Upper lobe of left lung (tissue), 4 donors: ENCODE measurements at regions not wholly inside any gene's neighbourhood (a gene's known extent, or its start where the extent isn't known, plus 50 kb on each side); places are given as distances from the start of the nearest gene placed in this dataset.

Source experiments
- EP300 ChIP-seq, 4 donors: sonication (generic); formaldehyde crosslinking; IDR thresholded peaks; one replicate each; pipeline ENCODE4 v1.5.1; 2017; ENCODE audit warnings: antibody characterized with exemption in 4 of 4, control low read depth in 2 of 4
- POLR2A ChIP-seq, 4 donors: fragments of 450-650 bp; IDR thresholded peaks; one replicate each; pipeline ENCODE4 v1.5.1; 2016 to 2017; ENCODE audit warnings: antibody characterized with exemption in 4 of 4, mild to moderate bottlenecking in 2 of 4
- POLR2AphosphoS5 ChIP-seq, 2 donors: sonication (generic); formaldehyde crosslinking; IDR thresholded peaks; one replicate each; pipeline ENCODE4 v1.5.1; 2017; ENCODE audit warnings: antibody characterized with exemption in 2 of 2
- TF ChIP-seq, protein P1 (sequence below), 6 experiments: fragments of 450-650 bp in 4 of 6; fragments of 200-600 bp in 2 of 6; sonication (generic) in 2 of 6; IDR thresholded peaks; one replicate each; pipeline ENCODE4 v1.5.1; 2016 to 2019; ENCODE audit warnings: antibody characterized with exemption in 6 of 6

DNA sequence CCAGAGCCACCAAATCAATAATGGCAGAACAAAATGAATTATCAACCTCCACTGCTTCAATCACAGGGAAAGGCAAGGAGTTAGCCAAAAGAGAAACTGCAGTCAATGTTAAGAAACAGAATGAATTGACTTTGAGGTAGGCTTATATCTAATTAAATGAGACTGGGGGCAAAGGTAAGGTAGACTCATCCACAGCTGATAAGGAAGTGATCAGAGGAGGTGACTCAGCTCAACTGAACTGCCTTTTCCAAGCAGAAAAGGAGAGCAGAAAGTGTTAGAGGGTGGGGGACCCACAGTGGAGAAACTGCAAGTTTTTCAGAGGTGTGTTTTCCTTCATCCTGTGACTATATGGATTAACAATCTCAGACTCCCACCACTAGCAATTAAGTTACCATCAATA is 345.8 kb upstream of the PPARGC1A start:
- TF ChIP-seq, protein P1, sequence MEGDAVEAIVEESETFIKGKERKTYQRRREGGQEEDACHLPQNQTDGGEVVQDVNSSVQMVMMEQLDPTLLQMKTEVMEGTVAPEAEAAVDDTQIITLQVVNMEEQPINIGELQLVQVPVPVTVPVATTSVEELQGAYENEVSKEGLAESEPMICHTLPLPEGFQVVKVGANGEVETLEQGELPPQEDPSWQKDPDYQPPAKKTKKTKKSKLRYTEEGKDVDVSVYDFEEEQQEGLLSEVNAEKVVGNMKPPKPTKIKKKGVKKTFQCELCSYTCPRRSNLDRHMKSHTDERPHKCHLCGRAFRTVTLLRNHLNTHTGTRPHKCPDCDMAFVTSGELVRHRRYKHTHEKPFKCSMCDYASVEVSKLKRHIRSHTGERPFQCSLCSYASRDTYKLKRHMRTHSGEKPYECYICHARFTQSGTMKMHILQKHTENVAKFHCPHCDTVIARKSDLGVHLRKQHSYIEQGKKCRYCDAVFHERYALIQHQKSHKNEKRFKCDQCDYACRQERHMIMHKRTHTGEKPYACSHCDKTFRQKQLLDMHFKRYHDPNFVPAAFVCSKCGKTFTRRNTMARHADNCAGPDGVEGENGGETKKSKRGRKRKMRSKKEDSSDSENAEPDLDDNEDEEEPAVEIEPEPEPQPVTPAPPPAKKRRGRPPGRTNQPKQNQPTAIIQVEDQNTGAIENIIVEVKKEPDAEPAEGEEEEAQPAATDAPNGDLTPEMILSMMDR (IDR thresholded peaks at IDR 0.05): no peak
- TF ChIP-seq POLR2A (IDR thresholded peaks at IDR 0.05): no peak
- no peak for TF ChIP-seq EP300 (IDR thresholded peaks at IDR 0.05)
- TF ChIP-seq POLR2AphosphoS5 (IDR thresholded peaks at IDR 0.05): no peak
